ENCODE measurements at regions not wholly inside any gene's neighbourhood (a gene's known extent, or its start where the extent isn't known, plus 50 kb on each side); places are given as distances from the start of the nearest gene placed in this dataset.

DNA sequence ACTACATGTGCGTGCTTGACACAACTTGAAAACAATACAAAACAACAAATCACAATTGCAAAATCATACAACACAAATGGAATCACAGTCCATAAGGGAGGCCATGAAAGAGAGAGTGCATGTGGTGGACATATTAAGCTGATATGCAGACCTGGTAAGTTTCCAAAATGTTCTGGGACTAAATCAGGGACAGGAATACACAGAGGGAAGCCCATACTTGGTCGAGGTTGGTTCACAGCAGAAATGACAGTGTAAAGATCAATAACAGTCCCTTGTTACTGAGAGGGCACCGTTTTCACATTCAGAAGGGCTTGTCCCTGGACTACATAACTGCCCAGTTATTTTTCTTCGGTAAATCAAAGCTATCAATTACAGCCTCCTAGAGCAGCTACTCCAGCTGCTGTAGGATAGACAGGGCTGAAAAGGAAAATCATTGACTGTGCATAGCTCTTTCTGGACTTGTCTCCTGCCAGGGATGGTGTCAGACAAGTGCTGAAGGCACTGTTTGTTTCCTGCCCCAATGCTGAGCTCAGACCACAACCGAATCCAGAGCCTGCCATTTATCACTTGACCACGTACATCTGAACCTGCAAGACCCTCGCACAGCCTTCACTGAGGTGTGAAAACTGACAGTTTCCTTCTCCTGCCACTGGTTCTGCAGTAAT, 79.5 kb upstream of the KCNMB2 start:
- no peak for DNase-seq (ENCODE audit: low read depth)

DNA sequence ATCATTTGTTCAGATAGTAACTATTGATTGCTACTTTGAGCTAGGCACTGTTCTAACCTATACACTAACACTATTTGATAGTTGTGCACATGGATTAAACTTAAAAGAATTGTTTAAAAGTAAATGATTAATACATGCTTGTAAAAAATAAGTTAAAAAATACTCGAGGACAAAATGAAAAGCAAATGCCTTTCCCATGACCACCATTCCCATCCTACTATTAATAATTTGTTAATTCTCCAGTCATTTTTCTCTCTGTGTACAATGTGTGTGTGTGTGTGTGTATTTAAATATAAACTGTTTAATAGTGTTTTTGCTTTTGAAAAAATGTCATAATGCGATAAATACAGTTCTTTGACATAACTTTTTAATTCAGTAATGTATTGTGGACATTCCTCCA, 78.7 kb upstream of the KCNMB2 start:
- no peak for DNase-seq (ENCODE audit: low read depth)

DNA sequence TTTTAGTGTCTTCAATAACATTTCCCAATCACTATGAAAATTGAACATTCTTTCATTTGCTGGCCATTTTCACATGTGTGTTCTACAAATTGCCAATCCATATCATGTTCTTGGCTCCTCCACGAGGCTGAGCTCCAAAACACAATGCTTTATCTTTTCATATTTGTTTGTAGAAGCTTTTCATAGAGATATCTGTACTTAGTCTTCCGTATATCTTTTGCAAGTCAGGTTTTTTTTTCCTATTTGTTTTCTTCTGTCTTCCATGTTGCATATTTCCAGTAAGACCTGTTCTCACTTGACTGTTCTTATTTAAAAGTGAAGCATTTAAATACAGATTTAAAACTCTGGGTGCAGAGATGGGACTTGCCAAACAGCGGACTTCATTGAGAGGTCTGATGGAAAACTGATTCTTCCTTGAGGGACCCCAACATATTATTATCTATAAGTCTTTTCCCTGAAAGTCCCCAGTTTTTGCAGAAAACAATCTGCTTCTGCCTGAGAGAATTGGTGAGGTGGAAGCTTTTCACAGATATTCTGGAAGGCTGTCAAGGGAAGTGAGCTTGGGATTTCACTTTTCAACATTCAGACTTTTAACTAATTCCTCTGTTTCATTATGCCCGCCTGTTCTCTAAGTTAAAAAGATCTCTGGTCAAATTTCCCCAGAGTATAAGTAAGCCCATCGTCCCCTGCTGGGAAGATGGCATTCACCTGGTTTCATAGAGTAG, 77.8 kb upstream of the KCNMB2 start:
- DNase-seq (ENCODE audit: low read depth): no peak

DNA sequence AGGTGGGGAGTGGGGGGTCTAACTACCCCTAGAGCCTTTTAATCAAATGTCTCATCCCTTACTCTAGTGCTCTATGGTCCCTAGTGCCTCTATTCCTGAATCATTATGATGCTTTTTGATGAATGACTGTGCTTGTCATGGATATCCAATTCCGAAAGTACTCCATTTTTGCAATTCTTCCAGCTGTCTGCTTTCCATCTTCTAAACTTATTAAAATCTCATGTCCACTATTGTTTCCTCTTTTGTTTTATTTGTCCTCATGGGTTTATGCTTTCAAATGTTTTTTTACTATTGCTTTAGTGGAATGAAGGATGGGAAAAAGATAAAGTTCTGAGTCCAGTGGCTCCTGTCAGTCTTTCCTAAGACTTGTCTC, 77.2 kb upstream of the KCNMB2 start:
- no peak for DNase-seq (ENCODE audit: low read depth)

DNA sequence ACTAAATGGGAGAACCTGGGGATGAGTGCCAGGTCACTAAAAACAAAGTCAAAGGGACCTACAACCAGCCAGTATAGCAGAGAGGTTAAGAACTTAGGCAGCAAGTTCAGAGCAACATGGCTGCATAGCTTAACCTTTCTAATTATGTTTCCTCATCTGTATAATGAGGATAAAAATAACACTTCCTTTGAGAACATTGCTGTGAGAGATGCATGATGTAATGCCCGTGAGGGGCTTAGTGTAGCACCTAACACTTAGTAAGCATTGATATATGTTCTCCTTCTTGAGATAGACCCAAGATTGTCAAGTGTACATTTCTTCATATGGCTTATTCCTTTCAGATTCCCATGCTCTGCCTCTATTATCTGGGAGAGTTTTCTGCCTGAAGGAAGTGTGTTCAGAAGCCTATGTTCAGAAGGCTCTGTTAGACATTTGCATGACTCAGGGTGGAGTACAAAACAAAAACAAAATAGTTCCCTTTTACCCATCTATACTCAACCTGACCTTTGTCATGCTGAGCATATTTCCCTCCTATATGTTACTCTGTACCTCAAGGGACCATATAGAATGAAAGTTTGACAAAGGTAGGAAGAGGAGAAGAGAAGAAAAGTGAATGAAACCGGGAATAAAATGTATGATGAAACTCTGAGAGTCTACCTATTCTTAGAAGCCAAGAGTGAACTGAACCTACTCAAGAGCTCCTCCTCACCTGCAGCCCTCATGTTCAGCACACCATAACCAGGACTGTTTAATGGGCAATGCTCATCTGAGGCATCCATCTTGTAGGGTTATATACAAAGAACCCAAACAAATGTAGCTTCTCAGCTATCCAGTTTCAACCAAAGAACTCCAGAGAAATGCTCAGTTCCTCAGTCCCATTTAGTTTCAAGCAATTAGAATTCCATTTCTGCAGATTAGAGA, 70.7 kb upstream of the KCNMB2 start:
- DNase-seq (ENCODE audit: low read depth): no peak

DNA sequence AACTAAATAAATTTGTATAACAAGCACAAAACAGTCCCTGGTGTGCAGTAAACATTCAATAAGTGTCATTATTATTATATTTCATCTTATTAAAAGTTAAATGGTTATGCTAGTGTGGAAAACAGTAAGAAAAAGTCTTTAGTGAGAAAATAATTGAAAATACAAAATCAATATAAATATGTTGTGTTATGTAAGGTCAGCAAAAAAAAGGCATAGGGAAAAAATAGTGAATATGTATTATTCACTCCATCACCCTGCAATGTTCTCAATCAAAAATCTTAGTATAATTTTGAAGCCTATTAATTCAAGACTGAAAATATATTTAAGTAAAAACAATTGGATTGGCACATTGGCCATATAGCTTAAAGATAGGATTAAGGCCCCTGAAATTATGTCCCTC, 63.3 kb upstream of the KCNMB2 start:
- DNase-seq (ENCODE audit: low read depth): no peak

DNA sequence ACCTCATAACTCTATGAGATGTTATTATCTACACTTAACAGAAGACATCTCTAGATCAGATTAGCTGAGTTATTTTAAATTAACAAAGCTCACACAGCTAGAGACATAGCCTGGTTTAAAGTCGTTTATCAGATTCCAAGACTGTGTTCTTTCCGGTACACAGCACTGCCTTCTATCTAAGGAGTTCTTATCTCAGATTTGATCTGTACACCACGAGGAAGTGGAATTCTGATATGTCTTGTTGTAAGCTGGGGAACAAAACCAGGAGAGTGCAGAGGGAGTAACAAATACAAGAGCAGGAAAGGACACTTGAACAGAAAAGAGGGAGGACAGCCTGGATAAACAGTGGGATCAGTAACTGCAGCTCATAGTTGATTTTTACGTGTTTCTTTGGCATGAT, 61.7 kb upstream of the KCNMB2 start:
- DNase-seq (ENCODE audit: low read depth): no peak

DNA sequence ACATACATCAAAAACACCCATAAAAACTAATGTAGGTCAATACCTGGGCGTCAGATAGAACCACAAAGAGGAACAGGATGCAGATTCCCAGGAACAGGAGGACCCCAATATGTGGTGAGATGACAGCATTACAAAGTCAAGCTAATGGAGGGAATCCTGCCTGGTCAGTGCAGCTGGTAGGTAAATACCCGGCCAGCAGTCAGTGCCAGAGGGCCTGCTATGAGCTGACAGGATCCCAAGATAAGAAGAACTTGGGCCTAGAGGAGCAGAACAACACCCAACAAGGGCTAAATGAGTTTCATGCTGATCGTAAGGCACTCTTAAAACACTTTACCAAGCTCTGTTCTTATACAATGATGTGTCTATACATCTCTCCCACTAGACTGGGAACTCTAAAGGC, 61.2 kb upstream of the KCNMB2 start:
- no peak for DNase-seq (ENCODE audit: low read depth)

DNA sequence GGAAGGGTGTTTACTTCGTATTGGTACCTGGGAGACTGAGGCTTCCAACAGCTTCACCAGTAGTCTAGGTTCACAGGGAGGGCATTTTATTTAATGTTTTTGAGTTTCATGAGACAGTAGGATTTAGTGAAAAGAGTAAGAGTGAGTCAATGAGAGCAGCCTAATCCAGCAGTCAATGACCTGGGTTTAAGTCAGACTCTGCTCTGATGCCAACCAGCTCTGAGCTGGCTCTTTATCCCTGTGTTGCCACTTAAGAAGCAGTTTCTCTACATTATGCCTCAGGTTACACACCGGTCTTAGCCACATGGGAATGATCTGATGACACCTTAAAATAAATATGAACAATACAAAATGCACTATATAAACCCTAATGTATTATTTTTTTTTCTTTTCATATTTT, 59.4 kb upstream of the KCNMB2 start:
- no peak for DNase-seq (ENCODE audit: low read depth)

DNA sequence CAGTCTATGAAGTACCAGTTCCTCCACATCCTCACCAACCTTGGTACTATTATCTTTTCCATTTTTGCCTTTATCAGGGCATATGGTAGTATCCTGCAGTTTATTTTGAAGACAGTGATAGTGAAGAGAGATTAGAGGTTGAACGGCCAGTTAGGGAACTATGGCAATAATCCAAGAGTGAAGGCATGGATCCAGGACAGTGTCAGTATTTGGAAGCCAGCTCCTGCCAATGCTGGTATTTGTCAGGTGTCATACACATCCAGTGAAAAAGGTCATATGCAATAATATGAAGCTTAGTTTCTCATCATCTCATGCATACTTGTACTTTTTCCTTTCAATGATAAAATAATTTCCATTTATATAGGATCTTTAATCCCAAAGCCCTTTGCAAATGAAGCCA, 56.8 kb upstream of the KCNMB2 start:
- DNase-seq (ENCODE audit: low read depth): no peak

DNA sequence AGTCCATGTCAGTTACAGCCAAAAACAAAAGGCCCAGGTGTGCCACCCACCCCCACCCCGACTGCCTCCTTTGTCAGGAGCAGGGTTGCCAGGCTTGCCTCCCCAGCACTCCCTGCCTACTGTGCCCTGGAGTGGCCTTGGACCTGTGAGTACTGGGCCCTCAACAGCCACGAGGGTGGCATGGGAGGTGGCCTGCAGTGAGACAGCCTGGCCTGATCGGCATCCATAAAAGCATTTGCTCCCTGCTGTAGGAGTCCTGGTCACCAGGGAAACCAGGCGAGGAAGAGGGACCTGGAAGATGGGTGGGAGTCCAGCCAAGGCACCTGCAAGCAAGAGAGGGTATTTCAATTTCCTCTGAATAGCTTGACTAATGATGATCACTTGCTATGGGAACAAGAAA, 56.4 kb upstream of the KCNMB2 start:
- DNase-seq (ENCODE audit: low read depth): no peak

DNA sequence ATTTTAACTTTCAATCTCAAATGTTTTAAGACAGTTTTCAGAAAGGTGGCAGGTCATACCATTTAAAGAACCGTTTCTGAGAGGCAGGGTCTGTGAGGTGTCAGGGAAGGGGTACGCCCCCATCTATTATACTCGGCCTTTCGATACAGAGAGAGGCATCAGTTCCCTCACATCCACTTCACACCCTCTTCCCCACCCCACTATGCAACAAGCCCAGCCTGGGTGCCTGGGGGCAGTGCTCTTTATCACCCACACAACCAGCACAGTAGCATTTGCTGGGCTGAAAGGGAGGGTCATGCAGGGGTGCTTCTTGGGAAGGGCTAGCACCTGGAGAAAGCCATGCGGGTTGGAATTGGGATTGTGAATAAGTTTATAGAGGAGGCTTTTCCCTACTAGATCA, 56.0 kb upstream of the KCNMB2 start:
- no peak for DNase-seq (ENCODE audit: low read depth)

DNA sequence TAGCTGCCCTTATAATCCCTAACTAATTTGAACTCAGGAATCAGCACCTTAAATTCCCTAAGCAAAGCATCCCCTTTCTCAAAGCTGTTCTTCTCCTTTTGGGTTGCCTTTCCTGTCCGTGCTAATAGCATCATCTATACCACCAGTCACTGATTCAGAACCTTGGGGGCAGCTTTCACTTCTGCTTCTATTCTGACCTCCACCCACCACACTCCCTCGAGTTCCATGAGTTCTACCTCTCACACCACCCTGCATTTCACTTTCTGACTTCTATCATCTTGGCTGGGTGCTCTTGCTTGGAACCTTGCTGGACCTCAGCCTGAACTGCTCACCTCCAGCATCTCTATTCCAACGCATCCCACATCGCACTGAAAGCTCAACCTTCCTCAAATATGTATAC, 55.4 kb upstream of the KCNMB2 start:
- DNase-seq (ENCODE audit: low read depth): no peak

DNA sequence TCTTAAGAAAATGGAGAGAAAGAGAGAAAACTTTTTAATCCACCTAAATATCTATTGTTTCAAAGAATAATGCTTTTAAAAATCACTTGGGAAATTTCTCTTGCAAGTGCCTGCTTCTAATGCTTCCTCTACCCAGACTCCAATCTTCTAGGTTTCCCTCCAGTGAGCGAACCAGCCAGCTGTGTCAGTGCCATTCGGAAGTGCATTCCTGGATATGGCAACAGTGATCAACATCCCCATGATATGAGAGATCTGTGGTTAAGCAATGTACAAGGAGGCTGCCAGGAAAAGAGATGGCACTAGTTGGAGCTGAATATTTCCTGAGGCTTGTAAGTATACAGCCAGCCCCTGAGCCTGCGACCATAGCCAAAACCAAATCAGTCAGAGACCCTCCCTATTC, 53.3 kb upstream of the KCNMB2 start:
- DNase-seq (ENCODE audit: low read depth): no peak

DNA sequence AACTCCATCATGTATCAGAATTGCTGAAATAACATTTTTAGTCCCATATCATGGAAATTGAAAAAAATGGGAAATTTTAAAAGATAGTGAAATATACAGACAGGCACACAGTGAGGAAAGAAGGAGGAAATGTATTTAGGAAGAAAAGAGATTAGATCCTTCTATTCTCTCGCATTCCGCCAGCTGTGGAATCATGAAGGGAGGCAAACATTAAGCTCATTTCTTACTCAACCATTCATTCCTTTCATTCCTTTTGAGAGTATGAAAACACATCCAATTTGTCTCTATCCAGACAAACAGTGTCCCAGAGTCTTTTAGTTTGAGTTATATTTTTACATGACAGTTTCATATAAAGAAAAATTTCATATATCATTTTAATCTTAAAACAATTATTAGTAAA, 52.5 kb upstream of the KCNMB2 start:
- DNase-seq (ENCODE audit: low read depth): no peak

DNA sequence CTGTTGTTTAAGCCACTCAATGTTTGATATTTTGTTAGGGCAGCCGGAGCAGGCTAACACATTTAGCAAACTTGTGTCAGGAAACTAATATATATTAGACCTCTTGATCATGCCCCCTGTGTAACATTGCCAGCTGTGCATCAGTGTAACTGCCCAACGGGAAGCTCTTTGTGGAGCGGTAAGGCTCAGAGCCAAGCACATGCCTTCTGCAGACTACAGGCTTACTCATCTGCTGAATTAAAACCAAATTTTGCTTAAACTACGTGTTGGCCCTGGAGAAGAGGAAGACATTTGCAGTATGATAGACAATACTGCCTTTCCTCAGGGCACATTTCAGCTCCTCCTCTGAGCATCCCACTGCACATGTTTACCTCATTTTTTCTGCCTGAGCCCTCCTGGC, 50.5 kb upstream of the KCNMB2 start:
- no peak for DNase-seq (ENCODE audit: low read depth)
